Right lobe of liver (tissue), 6 donors: ENCODE measurements at regions not wholly inside any gene's neighbourhood (a gene's known extent, or its start where the extent isn't known, plus 50 kb on each side); places are given as distances from the start of the nearest gene placed in this dataset.

Source experiments
- ATAC-seq, 4 donors: fragments of 200-7000 bp; cut with Tn5 transposase; one replicate each; pipeline ENCODE4 v1.9.1; 2020; ENCODE audit warnings: mild to moderate bottlenecking in 4 of 4, moderate library complexity in 4 of 4
- DNase-seq, 3 donors: peaks; one replicate each; pipeline ENCODE4 v3.0.0-alpha.2; 2020
- H3K27ac ChIP-seq, 3 donors: fragments of 200-600 bp; one replicate each; pipeline ENCODE4 v1.8.0; 2022
- H3K27me3 ChIP-seq, 2 donors: fragments of 200-600 bp; one replicate each; pipeline ENCODE4 v1.8.0; 2022
- H3K36me3 ChIP-seq, 4 donors: fragments of 200-600 bp; sonication (generic) in 1 of 4; one replicate each; pipeline versions ENCODE4 v1.5.1 to v1.8.0; 2017 to 2022; ENCODE audit warnings: control low read depth in 1 of 4
- H3K4me1 ChIP-seq, 4 donors: fragments of 200-600 bp; sonication (generic) in 1 of 4; one replicate each; pipeline versions ENCODE4 v1.5.1 to v1.8.0; 2017 to 2022; ENCODE audit warnings: control low read depth in 1 of 4
- H3K4me3 ChIP-seq, 3 donors: fragments of 200-600 bp; one replicate each; pipeline ENCODE4 v1.8.0; 2022
- H3K9me3 ChIP-seq, 4 donors: fragments of 200-600 bp; sonication (generic) in 1 of 4; one replicate each; pipeline versions ENCODE4 v1.5.1 to v1.8.0; 2017 to 2022; ENCODE audit warnings: control low read depth in 1 of 4
- CTCF ChIP-seq, 4 donors: fragments of 200-600 bp in 3 of 4; fragments of 450-650 bp in 1 of 4; IDR thresholded peaks; one replicate each; pipeline versions ENCODE4 v1.5.1 to v1.8.0; 2016 to 2022; ENCODE audit warnings: antibody characterized with exemption in 4 of 4, mild to moderate bottlenecking in 2 of 4
- POLR2A ChIP-seq: fragments of 450-650 bp; IDR thresholded peaks from one replicate; pipeline ENCODE4 v1.6.1; 2017; ENCODE audit warnings: antibody characterized with exemption, mild to moderate bottlenecking
- WGBS: methylation state at CpG from one replicate; pipeline ENCODE4 v1.1.6; 2018; ENCODE audit warnings: low coverage, low lambda C conversion rate; ENCODE audit not compliant: insufficient coverage; ENCODE audit errors: missing lambda C conversion rate; 5-methylcytosine and 5-hydroxymethylcytosine counted together
- intact Hi-C, 2 donors: fragments of 100-400 bp; cut with DNase I; formaldehyde crosslinking; loops; one replicate each; pipeline versions ENCODE4 v1.11.2 to v1.14.1; 2022
- donor health status: DM: no; HTN: yes; CAD: no.
- donor health status: DM: no; HTN: no; CAD: no.
- donor health status: DM: no; HTN: no; CAD: no.
- donor health status: DM: no; HTN: yes; CAD: no.
- donor health status: DM: no; HTN: yes; CAD: no.

GRCh38 chrX:23276475-23276874 is 58.2 kb upstream of the PTCHD1 start:
- DNase-seq (no peak), ATAC-seq (no peak)
- WGBS, result 81% methylated on average over 10 of the region's 10 CpGs
- no peaks in the 10 kb centered on the region for H3K9me3 ChIP-seq
- no peak overlapping the region for H3K4me3 ChIP-seq
- no peaks in the 10 kb centered on the region for H3K4me1 ChIP-seq
- H3K27ac ChIP-seq, result no peak overlapping the region
- TF ChIP-seq CTCF (IDR thresholded peaks at IDR 0.05) (no peak), POLR2A (no peak)
- no peaks in the 10 kb centered on the region for H3K36me3 ChIP-seq
- H3K27me3 ChIP-seq, result no peaks in the 10 kb centered on the region
- intact Hi-C loops, result no loop called here
